ENCODE measurements at regions not wholly inside any gene's neighbourhood (a gene's known extent, or its start where the extent isn't known, plus 50 kb on each side); places are given as distances from the start of the nearest gene placed in this dataset.

DNA sequence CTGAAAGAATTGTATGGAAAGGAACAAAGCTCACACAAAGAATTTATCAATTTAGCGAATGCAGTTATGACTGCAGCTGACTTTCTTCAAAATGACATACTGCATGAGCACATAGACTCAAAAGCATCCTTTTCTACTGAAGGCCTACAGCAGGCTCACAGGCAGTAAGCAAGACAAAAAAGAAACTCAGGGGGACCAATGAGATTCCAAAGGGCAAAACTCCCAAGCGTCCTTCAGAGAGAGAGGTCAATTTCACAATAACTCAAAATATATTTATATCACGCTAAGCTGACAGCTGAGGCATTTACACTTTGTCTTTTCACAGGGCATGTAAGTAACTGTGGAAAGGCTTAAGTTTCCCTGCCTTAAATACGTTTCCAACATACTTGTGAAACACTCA lies 427.9 kb upstream of the RASGRP1 start:
- H3K9me2 ChIP-seq (replicated peaks; ENCODE audit: control insufficient read depth, low read length): no peaks in the 10 kb centered on the region
- no peak overlapping the region for H3K27ac ChIP-seq (ENCODE audit: low read depth, low read length)

DNA sequence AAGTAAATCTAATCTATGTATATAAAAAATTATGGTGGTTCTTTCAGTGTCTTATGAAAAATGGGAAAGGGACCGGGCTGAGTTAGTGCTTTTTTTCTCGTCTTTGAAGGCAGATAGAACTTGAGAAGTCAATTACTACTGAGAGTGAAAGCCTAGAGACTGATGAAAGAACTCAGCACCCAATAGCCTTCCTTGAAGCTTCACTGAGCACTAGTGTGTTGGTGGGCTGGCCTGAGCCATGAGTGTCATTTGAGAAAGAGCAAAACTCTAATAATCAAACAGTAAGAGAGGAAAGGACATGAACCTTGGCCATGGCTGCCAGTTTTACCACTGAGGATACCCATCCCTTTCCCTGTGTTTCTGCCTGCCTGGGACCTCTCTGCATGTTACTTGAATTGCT lies 428.3 kb upstream of the RASGRP1 start:
- Histone ChIP-seq H4K20me1 (ENCODE audit: control insufficient read depth, insufficient read depth, low read depth, low read length) (no peaks in the 10 kb centered on the region), H3K9me2 (replicated peaks; ENCODE audit: control insufficient read depth, low read length) (no peaks in the 10 kb centered on the region), H3K4me3 (ENCODE audit: low read length) (no peak overlapping the region), H3K79me2 (ENCODE audit: control insufficient read depth, low read length) (no peaks in the 10 kb centered on the region), H3K27me3 (ENCODE audit: control insufficient read depth, low read length) (no peaks in the 10 kb centered on the region), H3F3A (ENCODE audit: control insufficient read depth, insufficient read depth) (no peaks in the 10 kb centered on the region), H3K4me1 (ENCODE audit: control insufficient read depth, low read length) (no peaks in the 10 kb centered on the region), H3K4me2 (ENCODE audit: low read length) (no peak overlapping the region), H3K9me3 (ENCODE audit: control insufficient read depth, insufficient read depth, low read length) (no peaks in the 10 kb centered on the region), H3K27ac (ENCODE audit: low read depth, low read length) (no peak overlapping the region), H3K36me3 (ENCODE audit: control insufficient read depth, low read length) (no peaks in the 10 kb centered on the region)
- no peak for TF ChIP-seq EZH2phosphoT487 (IDR thresholded peaks at IDR 0.05; ENCODE audit: borderline replicate concordance, low read length)
- TF ChIP-seq, protein P1, sequence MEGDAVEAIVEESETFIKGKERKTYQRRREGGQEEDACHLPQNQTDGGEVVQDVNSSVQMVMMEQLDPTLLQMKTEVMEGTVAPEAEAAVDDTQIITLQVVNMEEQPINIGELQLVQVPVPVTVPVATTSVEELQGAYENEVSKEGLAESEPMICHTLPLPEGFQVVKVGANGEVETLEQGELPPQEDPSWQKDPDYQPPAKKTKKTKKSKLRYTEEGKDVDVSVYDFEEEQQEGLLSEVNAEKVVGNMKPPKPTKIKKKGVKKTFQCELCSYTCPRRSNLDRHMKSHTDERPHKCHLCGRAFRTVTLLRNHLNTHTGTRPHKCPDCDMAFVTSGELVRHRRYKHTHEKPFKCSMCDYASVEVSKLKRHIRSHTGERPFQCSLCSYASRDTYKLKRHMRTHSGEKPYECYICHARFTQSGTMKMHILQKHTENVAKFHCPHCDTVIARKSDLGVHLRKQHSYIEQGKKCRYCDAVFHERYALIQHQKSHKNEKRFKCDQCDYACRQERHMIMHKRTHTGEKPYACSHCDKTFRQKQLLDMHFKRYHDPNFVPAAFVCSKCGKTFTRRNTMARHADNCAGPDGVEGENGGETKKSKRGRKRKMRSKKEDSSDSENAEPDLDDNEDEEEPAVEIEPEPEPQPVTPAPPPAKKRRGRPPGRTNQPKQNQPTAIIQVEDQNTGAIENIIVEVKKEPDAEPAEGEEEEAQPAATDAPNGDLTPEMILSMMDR (IDR thresholded peaks at IDR 0.05; ENCODE audit: low read depth, low read length, poor library complexity, severe bottlenecking): no peak

More for the DNA sequence above, 427.9 kb upstream of the RASGRP1 start:
- Histone ChIP-seq H3K36me3 (ENCODE audit: control insufficient read depth, low read length) (no peaks in the 10 kb centered on the region), H3K4me1 (ENCODE audit: control insufficient read depth, low read length) (no peaks in the 10 kb centered on the region), H3K4me3 (ENCODE audit: low read length) (no peak overlapping the region), H3K27me3 (ENCODE audit: control insufficient read depth, low read length) (no peaks in the 10 kb centered on the region), H3K9me3 (ENCODE audit: control insufficient read depth, insufficient read depth, low read length) (no peaks in the 10 kb centered on the region), H3K79me2 (ENCODE audit: control insufficient read depth, low read length) (no peaks in the 10 kb centered on the region), H4K20me1 (ENCODE audit: control insufficient read depth, insufficient read depth, low read depth, low read length) (no peaks in the 10 kb centered on the region), H3F3A (ENCODE audit: control insufficient read depth, insufficient read depth) (no peaks in the 10 kb centered on the region), H3K4me2 (ENCODE audit: low read length) (no peak overlapping the region)
- TF ChIP-seq, protein P1 (IDR thresholded peaks at IDR 0.05; ENCODE audit: low read depth, low read length, poor library complexity, severe bottlenecking): no peak
- no peak for TF ChIP-seq EZH2phosphoT487 (IDR thresholded peaks at IDR 0.05; ENCODE audit: borderline replicate concordance, low read length)

DNA sequence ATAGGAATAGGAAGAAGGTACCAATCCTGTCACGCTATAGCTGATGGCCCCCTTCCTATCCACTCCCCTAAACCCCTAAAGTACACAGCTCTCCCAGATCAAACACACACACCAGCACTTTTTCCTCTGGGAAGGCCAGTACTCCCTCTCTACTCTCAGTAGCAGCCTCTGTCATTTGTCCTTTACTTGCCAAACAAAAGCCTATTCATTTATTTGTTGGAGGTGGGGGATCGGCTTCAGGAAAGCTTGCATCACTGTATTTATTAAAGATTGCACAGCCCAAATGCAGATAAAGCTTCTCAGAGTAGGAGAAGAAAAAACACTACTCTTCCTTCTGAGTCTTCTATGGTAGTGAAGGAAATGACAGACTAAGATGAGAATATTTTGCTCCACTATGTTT lies 429.7 kb upstream of the RASGRP1 start:
- Histone ChIP-seq H3K4me1 (ENCODE audit: control insufficient read depth, low read length) (no peaks in the 10 kb centered on the region), H3K4me3 (ENCODE audit: low read length) (no peak overlapping the region), H3F3A (ENCODE audit: control insufficient read depth, insufficient read depth) (no peaks in the 10 kb centered on the region), H3K4me2 (ENCODE audit: low read length) (no peak overlapping the region), H3K27me3 (ENCODE audit: control insufficient read depth, low read length) (no peaks in the 10 kb centered on the region), H3K27ac (ENCODE audit: low read depth, low read length) (no peak overlapping the region), H3K79me2 (ENCODE audit: control insufficient read depth, low read length) (no peaks in the 10 kb centered on the region), H3K9me3 (ENCODE audit: control insufficient read depth, insufficient read depth, low read length) (no peaks in the 10 kb centered on the region), H3K9me2 (replicated peaks; ENCODE audit: control insufficient read depth, low read length) (no peaks in the 10 kb centered on the region), H3K36me3 (ENCODE audit: control insufficient read depth, low read length) (no peaks in the 10 kb centered on the region), H4K20me1 (ENCODE audit: control insufficient read depth, insufficient read depth, low read depth, low read length) (no peaks in the 10 kb centered on the region)
- TF ChIP-seq EZH2phosphoT487 (IDR thresholded peaks at IDR 0.05; ENCODE audit: borderline replicate concordance, low read length): no peak
- TF ChIP-seq, protein P1 (IDR thresholded peaks at IDR 0.05; ENCODE audit: low read depth, low read length, poor library complexity, severe bottlenecking): no peak
